Retina (tissue), 1 donor: ENCODE measurements at regions not wholly inside any gene's neighbourhood (a gene's known extent, or its start where the extent isn't known, plus 50 kb on each side); places are given as distances from the start of the nearest gene placed in this dataset.

Experiments used
- DNase-seq: peaks from one replicate; pipeline ENCODE4 v3.0.0-alpha.2; 2016

DNA sequence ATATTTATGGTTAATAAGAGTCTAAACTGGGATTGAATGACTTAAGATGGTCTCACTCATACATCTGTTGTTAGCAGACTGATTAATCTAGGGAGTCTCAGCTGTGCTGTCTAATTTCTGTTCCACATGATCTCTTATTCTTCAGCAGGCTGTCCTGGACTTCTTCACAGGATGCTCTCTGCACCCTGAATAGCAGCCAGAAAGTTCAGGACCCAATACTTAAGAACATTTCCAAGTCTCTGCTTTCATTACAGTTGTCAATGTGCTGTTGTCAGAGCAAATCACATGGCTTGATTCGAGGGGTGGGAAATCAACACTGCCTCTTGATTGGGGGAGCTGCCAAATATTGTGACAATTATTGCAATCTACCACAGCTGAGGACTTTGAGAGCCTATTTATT is 627.1 kb upstream of the SLC8A1 start:
- DNase-seq, result no peak

DNA sequence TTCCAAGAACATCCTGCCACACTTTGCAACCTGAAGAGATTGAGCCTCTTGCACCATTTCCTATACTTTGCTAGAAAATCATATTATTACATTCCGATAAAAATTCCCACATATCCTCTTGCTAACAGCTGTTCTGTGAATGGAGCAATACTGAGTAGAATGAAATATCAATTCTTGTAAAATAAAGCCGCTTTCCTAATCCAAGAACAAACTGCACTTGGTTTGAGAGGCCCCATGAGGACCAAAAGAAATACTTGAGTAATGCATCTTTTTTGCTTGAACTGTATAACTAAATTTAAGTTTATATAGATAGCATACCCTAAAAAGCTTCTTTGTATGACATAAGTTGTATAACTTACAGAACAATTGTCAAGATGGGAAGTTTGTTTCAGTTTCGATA is 632.4 kb upstream of the SLC8A1 start:
- DNase-seq, result no peak

DNA sequence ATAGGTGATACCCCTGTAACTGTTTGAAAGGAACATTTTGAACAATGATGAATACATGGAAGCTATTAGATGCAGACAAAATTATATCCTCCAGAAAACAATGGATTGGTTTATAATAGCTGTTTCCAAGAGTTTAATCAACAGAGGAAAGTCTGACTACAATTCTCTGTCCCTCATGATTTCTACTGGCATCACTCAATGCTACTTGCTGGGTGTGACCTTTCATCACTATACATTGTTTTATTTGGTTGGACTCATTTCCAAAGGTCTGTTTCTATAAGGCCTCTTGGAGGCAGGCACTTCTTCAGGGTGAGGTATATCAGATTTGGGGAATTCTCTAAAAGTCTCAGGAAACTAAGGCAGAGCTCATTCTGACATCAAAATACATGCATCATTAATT is 636.1 kb upstream of the SLC8A1 start:
- no peak for DNase-seq

DNA sequence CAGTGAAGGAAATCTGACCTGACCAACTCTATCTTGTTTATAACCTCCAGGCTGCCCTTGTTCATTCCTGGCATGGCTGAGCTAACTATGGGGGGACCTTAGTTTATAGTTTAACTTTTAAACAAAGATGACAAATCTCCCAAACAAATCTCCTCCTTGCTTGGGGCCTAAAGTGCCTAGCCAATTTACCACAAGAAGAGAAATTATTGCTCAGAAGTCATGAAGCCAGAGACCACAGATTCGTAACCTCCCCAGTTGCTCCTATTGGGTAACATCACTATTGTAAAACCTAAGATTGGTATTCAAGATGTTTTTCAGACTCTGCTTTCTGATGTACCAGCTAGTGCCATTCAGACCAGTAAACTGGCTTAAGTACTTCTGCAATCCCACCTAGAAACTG is 649.4 kb upstream of the SLC8A1 start:
- DNase-seq, result no peak

DNA sequence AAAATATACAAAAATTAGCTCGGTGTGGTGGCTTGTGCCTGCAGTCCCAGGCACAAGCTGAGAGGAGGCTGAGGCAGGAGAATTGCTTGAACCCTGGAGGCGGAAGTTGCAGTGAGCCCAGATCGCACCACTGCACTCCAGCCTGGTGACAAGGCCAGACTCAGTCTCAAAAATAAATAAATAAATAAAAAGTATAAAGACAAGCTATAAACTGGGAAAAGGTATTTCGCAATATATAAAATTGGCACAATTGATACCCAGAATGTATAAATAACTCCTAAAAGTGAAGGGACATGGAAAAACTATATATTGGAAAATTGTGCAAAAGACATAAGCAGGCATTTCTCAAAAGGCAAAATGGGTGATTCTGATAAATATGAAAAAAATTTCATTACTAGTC is 657.9 kb upstream of the SLC8A1 start:
- DNase-seq, result no peak

DNA sequence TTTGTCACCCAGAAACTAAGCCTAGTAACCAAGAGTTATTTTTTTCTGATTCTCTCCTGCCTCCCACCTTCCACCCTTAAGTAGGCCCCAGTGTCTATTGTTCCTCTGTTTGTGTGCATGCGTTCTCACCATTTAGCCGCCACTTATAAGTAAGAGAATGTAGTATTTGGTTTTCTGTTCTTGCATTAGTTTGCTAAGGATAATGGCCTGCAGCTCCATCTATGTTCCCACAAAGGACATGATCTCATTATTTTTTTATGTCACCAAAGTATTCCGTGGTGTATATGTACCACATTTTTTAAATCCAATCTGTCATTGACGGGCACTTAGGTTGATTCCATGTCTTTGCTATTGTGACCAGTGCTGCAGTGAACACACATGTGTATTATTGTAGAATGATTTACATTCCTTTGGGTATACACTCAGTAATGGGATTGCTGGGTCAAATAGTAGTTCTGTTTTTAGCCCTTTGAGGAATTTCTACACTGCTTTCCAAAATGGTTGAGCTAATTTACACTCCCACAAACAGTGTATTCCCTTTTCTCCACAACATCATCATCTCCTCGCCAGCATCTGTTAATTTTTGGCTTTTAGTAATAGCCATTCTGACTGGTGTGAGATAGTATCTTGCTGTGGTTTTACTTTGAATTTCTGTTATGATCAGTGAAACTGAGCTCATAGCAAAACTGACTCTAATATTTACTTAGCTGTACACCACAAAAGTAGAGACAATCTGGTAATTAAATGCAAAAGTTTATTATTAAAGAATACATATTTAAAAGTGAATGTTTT is 660.1 kb upstream of the SLC8A1 start:
- DNase-seq, result peak; percentile 14

DNA sequence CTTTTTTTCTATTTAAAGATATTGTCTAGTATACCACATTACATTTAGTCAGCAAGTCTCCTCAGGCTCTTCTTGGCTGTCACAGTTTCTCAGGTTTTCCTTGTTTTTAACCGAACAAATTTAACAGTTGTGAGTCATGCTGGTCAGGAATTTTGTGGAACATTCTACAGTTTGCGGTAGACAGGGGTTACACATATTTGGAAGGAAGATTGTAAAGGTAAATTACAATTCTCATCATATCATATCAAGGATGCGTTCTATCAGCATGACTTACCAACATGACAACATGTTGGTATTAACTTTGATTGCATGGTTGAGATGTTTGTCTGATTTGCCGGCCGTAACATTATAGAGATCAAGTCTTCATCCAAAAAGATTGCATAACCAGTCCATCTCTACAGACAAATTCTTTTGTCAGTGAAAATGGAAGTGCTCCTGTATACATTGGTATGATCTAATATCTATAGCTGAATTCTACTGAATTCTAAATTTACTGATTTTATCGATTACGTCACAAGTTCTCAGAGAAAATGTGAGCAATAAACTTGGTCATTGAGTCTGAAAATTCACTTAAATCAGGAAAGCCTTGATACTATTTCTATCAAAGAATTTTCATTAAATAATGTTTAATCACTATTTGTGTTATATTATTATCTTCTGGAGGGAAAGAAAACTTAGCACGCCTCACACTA is 664.4 kb upstream of the SLC8A1 start:
- DNase-seq, result no peak

DNA sequence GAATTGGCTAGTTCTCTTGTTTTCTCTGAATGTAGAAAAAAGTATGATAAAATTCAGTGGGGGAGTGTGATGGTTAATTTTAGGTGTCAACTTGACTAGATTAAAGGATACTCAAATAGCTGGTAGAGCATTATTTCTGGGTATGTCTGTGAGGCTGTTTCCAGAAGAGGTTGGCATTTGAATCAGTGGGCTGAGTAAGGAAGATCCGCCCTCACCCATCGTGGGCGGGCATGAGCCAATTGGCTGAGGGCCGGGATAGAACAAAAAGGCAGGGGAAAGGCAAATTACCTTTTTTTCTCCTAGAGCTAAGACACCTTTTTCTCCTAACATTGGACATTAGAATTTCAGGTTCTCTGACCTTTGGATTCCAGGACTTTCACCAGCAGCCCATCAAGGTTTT is 667.6 kb upstream of the SLC8A1 start:
- no peak for DNase-seq

DNA sequence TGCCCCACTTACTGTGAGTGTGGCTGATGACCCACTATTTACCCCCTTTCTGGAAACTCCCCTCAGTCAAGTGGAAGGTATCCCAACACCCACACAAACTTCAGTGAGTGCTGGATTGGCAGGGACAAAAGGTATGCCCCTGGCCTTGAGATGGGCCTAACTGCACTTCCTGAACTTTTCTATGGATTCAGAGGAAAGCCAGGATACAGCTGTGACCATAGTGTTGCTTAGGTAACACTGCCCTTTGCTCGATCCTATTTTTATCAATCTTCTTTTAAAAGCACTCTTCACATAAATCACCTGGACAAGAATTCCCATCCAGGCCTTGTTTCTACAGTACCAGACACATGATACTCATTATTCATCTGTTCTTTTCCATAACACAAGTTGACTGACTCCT is 671.5 kb upstream of the SLC8A1 start:
- DNase-seq, result no peak

DNA sequence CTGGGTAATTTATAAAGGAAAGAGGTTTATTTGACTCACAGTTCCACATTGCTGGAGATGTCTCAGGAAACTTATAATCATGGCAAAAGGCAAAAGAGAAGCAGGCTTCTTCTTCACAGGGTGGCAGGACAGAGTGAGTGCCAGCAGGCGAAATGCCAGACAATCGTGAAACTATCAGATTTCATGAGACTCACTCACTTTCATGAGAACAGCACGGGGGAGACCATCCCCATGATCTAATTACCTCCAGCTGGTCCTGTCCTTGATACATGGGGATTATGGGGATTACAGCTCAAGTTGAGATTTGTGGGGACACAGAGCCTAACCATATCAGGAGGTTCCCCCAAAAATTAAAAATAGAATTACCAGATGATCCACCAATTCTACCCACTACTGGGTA is 675.5 kb upstream of the SLC8A1 start:
- no peak for DNase-seq

DNA sequence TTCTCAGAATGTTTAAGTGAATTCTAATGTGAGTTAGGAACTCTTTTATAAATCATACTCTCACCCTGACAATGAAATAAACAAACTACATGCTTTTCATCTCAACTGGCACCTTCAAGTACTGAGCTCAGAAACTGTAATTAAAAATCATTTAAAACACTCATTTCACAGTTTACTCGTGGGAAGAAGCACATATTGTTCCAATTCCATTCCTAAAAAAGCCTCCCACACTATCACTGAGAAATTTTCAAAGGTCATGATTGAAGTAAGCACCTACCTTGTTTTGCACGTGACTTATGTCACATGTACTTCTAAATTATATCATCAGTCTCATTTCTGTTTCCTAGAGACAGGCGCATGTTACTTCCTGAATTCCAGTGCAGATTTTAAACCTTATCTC is 678.1 kb upstream of the SLC8A1 start:
- no peak for DNase-seq

DNA sequence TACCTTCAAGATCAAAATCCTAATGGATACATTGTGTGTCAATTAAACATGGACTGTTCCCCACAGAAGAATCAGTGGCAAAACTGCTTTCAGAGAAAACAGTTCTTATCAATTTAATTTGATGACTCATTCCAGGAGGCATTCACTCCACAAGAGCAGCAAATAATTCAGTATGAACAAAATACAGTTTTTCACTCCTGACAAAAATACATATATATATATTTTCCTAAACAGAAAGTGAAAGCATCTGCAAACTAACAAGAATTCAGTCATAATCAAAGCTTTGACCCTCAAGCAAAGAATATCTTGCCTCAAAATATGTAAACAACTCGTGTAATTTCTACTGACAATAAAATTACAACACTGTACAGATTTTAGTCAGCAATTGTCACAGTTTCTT is 685.1 kb upstream of the SLC8A1 start:
- DNase-seq, result no peak

DNA sequence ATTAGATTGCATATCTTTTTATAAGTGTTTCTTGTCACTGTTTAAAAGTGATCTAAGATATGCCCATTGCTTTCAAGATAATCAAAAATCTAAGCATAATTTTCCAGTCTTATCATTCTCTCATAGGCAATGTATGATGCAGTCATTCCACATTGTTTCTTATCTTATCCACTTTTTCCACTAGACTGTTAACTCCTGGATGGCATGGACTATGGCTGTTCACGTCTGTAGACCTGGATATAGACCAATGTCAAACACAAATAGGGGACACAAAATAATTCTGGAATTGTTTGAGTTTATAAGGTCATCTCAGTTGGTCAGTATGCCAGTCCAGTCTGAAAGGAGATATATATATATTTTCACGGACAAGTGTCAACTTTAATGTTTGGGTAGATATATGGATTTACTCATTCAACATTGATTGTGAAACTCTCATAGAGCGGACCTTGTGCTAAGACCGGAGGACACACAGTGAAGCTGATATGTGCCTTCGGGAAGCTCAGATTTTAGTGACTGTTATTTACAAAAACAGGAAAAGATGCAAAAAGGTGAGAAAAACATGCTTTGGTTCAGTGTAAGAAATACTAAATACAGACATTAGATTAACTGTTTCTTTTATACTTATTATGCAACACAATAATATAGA is 689.4 kb upstream of the SLC8A1 start:
- DNase-seq, result no peak

DNA sequence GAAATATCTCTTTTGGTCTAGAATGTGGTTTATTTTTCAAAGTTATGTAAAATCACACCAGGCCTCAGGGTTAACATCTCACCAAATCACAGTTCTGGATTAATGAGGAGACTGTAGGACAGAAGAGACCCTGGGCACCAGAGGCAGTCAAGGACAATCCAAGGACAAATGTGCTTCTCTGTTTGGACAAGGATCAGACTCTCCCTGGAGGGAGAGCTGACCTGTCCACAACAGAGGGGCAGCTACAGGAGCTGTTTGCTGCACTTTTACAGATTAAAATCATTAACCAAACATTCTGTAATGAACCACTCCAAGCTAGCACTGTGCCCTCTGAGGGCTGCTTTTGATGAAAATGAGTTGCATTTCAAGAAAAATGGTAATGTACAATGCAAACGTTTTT is 690.6 kb upstream of the SLC8A1 start:
- no peak for DNase-seq

DNA sequence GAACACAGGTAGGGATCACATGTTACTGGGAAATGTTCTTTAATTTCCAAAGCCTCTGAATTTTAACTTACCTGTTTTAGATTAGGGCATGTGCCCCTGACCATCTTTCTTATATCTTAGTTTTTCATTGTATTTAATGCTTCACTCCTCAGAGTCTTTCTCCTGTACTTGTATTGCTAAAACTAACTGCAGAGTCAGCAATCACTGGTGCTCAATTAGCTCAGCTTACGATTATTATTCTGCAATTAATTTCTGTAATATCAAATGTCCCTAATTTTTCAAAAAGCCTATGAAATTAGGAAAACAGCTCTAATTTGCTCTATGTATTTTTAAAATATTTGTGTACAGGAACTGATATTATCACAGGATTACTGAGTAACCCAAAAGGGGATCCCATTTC is 693.2 kb upstream of the SLC8A1 start:
- DNase-seq, result no peak

DNA sequence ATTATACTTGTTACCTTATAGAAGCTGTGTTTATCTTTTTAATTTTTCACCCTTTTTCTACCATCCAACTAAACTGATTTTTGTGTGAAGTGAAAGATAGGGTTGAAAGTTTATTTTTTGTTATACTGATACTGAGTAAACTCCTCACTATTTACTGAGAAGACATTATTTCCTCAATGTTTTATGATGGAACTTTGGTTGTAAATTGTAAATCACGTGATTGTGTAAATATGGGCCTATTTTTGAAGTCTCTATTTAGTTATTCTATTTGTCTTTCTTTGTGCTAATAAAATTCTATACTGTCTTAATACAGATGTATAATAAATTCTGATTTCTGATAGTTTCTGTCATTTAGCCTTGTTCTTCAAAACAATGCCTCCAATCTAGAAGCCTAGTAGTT is 697.2 kb upstream of the SLC8A1 start:
- no peak for DNase-seq

DNA sequence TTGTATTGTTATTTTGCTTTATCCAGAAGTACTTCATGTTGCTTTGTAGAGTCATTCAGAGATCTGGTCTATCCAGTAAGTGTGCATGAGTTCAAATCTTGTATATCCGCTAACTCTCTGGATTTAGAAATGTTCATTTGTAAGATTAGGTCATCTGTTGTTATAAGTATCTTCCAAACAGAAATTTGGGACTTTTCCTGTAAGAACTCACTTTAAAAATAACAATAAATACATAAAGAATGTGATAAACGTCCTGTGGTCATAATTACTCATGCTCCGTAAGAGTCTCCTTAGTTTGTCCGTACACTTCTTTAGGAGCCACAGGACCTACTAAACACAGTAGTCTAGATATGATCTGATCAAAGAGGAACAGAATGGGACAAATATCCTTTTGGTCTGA is 699.9 kb upstream of the SLC8A1 start:
- DNase-seq, result no peak

DNA sequence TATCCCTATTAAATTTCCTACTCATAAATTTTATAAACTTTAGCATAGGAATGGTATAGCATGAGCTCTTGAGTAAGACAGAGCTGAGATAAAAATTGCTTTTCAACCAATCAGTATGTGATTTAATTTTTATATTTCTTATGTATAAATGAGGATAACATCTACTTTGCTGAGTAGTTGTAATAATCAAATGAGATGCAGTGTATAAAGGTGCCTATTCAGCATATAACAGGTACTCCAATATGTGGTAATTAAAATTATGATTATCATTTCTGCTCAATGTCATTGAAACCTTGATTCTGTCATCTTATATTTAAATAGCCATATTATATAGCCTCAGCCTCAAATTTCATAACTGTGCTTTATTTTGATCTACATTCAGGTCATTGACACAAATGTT is 700.4 kb upstream of the SLC8A1 start:
- no peak for DNase-seq

DNA sequence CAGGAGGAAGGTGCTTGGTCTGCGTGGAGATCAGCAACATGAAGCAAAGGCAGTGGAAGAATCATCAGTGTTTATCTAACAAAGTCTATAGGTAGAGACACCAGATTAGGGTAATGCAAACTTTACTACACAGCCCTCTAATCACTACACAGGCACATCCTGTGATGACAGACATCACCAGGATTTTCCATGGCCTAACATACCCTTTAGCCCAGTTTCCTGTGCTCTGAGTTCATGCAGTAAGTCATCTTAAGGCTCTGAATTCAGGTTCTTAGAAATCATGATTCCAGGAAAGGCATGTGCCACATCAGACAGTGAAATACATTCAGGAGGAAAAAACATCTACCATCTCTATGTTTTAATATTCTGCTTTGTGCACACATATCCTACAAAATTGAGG is 708.5 kb upstream of the SLC8A1 start:
- DNase-seq, result no peak

DNA sequence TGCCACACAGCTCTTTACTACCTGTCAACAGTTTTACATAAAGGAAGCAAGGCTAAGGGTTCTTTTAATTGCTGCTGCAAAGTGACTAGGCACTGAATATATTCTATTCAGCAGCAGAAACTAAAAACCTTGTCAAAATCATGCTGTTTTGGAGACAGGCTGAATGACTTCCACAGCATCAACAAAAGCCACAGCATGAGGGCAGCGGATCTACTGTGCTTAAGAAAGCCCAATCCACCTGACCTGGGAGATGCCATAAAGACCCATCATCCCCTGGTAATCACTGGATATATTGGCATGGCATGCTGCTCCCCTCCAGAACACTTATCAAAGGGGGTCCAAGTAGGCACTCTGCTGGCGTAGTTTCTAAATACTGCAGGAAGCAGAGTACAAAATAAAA is 715.1 kb upstream of the SLC8A1 start:
- no peak for DNase-seq

DNA sequence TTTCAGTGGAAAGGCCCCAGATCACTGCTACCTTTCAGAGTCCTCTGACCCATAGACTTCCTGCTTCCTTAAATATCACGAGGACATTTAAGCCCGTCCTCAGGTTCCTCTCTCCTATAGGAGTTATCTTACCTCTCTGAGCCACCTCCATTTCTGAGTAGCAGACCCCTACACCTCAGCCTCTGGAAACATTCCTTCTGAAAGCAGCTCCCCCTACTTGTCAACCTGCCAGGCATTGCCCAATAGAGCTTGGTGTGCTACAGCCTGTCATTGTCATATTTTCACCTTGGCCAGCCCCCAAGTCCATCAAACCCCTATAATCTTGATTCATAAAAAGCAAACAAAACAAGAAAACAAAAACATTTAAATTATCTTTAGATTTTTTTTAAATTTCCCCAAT is 717.9 kb upstream of the SLC8A1 start:
- DNase-seq, result no peak

DNA sequence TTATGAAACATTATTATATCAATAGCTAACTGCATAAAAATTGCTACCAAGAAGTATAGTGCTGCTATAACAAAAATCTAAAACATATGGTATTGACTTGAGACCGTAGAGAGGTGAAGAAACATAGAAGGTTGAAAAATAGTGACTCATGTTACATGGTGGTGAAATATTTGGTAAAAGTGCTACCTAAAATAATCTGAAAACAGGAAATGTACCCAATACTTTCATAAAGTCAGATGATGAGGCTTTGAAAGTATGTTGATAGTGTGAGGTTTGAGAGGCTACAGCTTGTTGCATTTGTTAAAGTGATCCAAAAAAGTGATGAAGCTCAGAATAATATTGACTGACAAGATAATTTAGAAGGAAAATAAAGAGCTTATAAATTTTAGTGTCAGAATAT is 718.7 kb upstream of the SLC8A1 start:
- DNase-seq, result no peak

DNA sequence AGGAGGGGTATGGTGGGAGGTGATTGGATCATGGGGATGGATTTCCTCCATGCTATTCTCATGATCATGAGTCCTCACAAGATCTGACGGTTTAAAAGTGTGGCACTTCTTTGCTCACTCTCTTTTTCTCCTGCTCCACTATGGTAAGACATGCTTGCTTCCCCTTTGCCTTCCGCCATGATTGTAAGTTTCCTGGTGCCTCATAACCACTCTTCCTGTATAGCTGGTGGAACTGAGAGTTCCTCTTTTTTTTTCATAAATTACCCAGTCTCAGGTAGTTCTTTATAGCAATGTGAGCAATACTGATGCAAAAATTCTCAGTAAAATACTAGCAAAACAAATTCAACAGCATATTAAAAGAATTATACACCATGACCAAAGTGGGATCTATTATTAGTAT is 728.5 kb upstream of the SLC8A1 start:
- no peak for DNase-seq

DNA sequence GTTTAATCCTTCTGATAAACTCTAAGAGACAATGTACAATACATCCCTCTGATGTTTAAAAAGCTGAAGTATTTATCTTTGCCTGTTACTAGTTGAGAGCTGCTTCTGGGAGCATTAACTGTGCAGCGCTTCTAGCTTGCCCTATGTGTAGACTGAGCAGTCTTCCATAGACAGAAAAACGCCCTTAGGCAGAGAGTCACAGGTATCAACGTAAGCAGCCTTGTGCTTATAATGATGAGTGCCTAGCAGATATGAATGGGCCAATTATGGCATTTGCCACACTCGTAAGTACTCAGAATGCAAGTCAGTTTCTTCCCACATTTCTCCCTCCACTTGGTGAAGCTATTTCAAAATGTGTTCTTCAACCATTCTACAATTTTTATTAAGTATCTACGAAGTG is 731.1 kb upstream of the SLC8A1 start:
- DNase-seq, result no peak
